Tibial nerve (tissue), 3 donors: ENCODE measurements at regions not wholly inside any gene's neighbourhood (a gene's known extent, or its start where the extent isn't known, plus 50 kb on each side); places are given as distances from the start of the nearest gene placed in this dataset.

Experiments used
- CTCF ChIP-seq, 5 experiments: fragments of 200-600 bp in 3 of 5; fragments of 450-650 bp in 2 of 5; sonication (generic) in 3 of 5; IDR thresholded peaks; one replicate each; pipeline ENCODE4 v1.5.1; 2016 to 2019; ENCODE audit warnings: antibody characterized with exemption in 5 of 5, mild to moderate bottlenecking in 3 of 5, moderate library complexity in 2 of 5
- POLR2A ChIP-seq, 2 donors: fragments of 450-650 bp; IDR thresholded peaks; one replicate each; pipeline ENCODE4 v1.6.1; 2017; ENCODE audit warnings: antibody characterized with exemption in 2 of 2, mild to moderate bottlenecking in 2 of 2, moderate library complexity in 2 of 2

GRCh38 chr11:79926707-79927106, 485.9 kb upstream of the TENM4 start:
- TF ChIP-seq CTCF (IDR thresholded peaks at IDR 0.05), result no peak
- no peak for TF ChIP-seq POLR2A (IDR thresholded peaks at IDR 0.05)
